K562 (cell line): ENCODE measurements at regions not wholly inside any gene's neighbourhood (a gene's known extent, or its start where the extent isn't known, plus 50 kb on each side); places are given as distances from the start of the nearest gene placed in this dataset.

Source experiments
- CBFB ChIP-seq: sonication (generic); formaldehyde crosslinking; IDR thresholded peaks from 2 replicates; pipeline ENCODE4 v1.4.0; 2020; ENCODE audit warnings: mild to moderate bottlenecking, missing genetic modification reagents
- CHD4 ChIP-seq: fragments of 200-600 bp; sonication (generic); IDR thresholded peaks from 3 replicates; pipeline ENCODE4 v1.6.1; 2012; ENCODE audit warnings: low read depth, mild to moderate bottlenecking, mixed read lengths, low read length, inconsistent platforms; ENCODE audit not compliant: insufficient read depth, insufficient replicate concordance, poor library complexity, severe bottlenecking
- FOXK1 ChIP-seq: sonication (generic); formaldehyde crosslinking; IDR thresholded peaks from 2 replicates; pipeline ENCODE4 v1.8.0; 2022; ENCODE audit warnings: missing genetic modification reagents, mild to moderate bottlenecking, borderline replicate concordance
- HMG20A ChIP-seq: fragments of 450-650 bp; formaldehyde crosslinking; conservative IDR thresholded peaks from 2 replicates; pipeline ENCODE4 v1.4.0; 2020; ENCODE audit warnings: mild to moderate bottlenecking, mixed read lengths
- PHB2 ChIP-seq: fragments of 450-650 bp; IDR thresholded peaks from 2 replicates; pipeline ENCODE4 v1.6.1; 2017; ENCODE audit warnings: low read depth
- SAP30 ChIP-seq: fragments of 200-600 bp; sonication (generic); IDR thresholded peaks from 2 replicates; pipeline ENCODE4 v1.6.1; 2012; ENCODE audit warnings: borderline replicate concordance, low read depth, mild to moderate bottlenecking, moderate library complexity, low read length, control low read depth, inconsistent platforms; ENCODE audit not compliant: insufficient read depth, poor library complexity, severe bottlenecking
- SIN3A ChIP-seq, 2 experiments: fragments of 150-350 bp in 1 of 2; IDR thresholded peaks; 2 replicates each; pipeline ENCODE4 v1.6.1; 2011 to 2016; ENCODE audit warnings: borderline replicate concordance in 2 of 2, low read depth in 2 of 2, low read length in 2 of 2, mild to moderate bottlenecking in 2 of 2, moderate library complexity in 2 of 2; ENCODE audit not compliant: control insufficient read depth in 1 of 2
- ZNF24 ChIP-seq: fragments of 450-650 bp; IDR thresholded peaks from 2 replicates; pipeline ENCODE4 v1.6.1; 2016
- TF ChIP-seq, protein P1 (sequence below), 2 experiments: fragments of 450-650 bp in 1 of 2; sonication (generic) in 1 of 2; formaldehyde crosslinking in 1 of 2; IDR thresholded peaks in 1 of 2; conservative IDR thresholded peaks in 1 of 2; 2 replicates each; pipeline versions ENCODE4 v1.6.1 to v1.8.1; 2016 to 2023; ENCODE audit warnings: mild to moderate bottlenecking in 2 of 2, moderate library complexity in 2 of 2, inconsistent platforms in 1 of 2, missing genetic modification reagents in 1 of 2
- TF ChIP-seq, protein P2 (sequence below): sonication (generic); formaldehyde crosslinking; IDR thresholded peaks from 2 replicates; pipeline ENCODE4 v1.8.0; 2022; ENCODE audit warnings: missing genetic modification reagents, mild to moderate bottlenecking, borderline replicate concordance
- TF ChIP-seq, protein P3 (sequence below), 2 experiments: fragments of 450-650 bp; formaldehyde crosslinking in 1 of 2; IDR thresholded peaks; 2 replicates each; pipeline versions ENCODE4 v1.4.0 to v1.6.1; 2014 to 2020; ENCODE audit warnings: mild to moderate bottlenecking in 2 of 2, borderline replicate concordance in 1 of 2, low read depth in 1 of 2

DNA sequence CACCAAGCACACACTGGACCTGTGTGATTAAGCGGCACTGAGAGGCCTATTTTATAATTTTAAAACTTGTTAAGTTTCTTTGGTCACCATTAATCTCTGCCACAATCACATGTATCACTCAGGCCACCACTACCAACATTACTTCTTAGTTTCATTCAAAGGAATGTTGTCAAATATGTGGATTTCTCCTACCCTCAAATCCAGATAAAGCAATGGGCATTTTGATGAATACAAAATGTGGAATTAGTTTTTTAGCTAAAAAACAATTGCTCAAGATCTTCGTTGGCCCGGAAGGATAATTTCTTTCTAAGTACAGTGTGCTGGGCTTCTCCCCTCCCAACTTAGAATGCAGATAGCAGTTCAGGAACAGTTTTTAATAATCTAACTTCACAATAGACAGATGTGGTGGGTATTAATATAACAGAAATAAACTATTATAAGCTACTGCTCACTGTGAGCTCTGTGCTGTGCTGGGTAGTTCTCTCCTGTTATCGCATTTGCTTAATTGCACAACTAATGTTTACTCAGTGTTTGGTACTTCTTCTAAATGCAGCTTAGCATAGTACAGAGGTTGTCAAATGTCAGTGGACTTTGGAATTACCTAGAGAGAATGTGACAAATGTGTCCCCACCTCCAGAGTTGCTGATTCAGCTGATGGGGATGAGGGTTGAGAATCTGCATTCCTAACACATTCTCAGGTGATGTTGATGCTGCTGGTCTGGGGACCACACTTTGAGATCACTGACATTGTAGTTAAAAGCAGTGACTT is 266.7 kb upstream of the AMIGO2 start:
- TF ChIP-seq HMG20A (CRISPR knock-in tag) = no peak
- TF ChIP-seq PHB2 = no peak
- TF ChIP-seq CHD4 = no peak
- TF ChIP-seq, protein P1, sequence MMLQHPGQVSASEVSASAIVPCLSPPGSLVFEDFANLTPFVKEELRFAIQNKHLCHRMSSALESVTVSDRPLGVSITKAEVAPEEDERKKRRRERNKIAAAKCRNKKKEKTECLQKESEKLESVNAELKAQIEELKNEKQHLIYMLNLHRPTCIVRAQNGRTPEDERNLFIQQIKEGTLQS (IDR thresholded peaks at IDR 0.05) = no peak
- TF ChIP-seq, protein P1 (CRISPR knock-in tag; conservative IDR thresholded peaks at IDR 0.05) = no peak
- TF ChIP-seq SAP30 = no peak
- TF ChIP-seq, protein P2, sequence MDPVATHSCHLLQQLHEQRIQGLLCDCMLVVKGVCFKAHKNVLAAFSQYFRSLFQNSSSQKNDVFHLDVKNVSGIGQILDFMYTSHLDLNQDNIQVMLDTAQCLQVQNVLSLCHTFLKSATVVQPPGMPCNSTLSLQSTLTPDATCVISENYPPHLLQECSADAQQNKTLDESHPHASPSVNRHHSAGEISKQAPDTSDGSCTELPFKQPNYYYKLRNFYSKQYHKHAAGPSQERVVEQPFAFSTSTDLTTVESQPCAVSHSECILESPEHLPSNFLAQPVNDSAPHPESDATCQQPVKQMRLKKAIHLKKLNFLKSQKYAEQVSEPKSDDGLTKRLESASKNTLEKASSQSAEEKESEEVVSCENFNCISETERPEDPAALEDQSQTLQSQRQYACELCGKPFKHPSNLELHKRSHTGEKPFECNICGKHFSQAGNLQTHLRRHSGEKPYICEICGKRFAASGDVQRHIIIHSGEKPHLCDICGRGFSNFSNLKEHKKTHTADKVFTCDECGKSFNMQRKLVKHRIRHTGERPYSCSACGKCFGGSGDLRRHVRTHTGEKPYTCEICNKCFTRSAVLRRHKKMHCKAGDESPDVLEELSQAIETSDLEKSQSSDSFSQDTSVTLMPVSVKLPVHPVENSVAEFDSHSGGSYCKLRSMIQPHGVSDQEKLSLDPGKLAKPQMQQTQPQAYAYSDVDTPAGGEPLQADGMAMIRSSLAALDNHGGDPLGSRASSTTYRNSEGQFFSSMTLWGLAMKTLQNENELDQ (CRISPR knock-in tag) = no peak
- no peak for TF ChIP-seq CBFB (CRISPR knock-in tag)
- TF ChIP-seq, protein P3, sequence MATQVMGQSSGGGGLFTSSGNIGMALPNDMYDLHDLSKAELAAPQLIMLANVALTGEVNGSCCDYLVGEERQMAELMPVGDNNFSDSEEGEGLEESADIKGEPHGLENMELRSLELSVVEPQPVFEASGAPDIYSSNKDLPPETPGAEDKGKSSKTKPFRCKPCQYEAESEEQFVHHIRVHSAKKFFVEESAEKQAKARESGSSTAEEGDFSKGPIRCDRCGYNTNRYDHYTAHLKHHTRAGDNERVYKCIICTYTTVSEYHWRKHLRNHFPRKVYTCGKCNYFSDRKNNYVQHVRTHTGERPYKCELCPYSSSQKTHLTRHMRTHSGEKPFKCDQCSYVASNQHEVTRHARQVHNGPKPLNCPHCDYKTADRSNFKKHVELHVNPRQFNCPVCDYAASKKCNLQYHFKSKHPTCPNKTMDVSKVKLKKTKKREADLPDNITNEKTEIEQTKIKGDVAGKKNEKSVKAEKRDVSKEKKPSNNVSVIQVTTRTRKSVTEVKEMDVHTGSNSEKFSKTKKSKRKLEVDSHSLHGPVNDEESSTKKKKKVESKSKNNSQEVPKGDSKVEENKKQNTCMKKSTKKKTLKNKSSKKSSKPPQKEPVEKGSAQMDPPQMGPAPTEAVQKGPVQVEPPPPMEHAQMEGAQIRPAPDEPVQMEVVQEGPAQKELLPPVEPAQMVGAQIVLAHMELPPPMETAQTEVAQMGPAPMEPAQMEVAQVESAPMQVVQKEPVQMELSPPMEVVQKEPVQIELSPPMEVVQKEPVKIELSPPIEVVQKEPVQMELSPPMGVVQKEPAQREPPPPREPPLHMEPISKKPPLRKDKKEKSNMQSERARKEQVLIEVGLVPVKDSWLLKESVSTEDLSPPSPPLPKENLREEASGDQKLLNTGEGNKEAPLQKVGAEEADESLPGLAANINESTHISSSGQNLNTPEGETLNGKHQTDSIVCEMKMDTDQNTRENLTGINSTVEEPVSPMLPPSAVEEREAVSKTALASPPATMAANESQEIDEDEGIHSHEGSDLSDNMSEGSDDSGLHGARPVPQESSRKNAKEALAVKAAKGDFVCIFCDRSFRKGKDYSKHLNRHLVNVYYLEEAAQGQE (IDR thresholded peaks at IDR 0.05; ENCODE audit: borderline replicate concordance) = no peak
- TF ChIP-seq, protein P3 (CRISPR knock-in tag; IDR thresholded peaks at IDR 0.05; ENCODE audit: low read depth) = no peak
- TF ChIP-seq ZNF24 = no peak
- TF ChIP-seq FOXK1 = no peak
- no peak for TF ChIP-seq SIN3A (IDR thresholded peaks at IDR 0.05; ENCODE audit: borderline replicate concordance in 2 of 2, control insufficient read depth in 1 of 2, low read depth in 2 of 2, low read length in 2 of 2)
